ENCODE measurements at regions not wholly inside any gene's neighbourhood (a gene's known extent, or its start where the extent isn't known, plus 50 kb on each side); places are given as distances from the start of the nearest gene placed in this dataset.

GRCh38 chr3:165442061-165442460, 245.9 kb upstream of the SLITRK3 start:
- no peak overlapping the region for H3K27ac Mint-ChIP-seq
- H3K36me3 Mint-ChIP-seq (ENCODE audit: low read depth): no peaks in the 10 kb centered on the region
- no peak overlapping the region for H3K4me3 Mint-ChIP-seq
- no peaks in the 10 kb centered on the region for H3K4me1 Mint-ChIP-seq (ENCODE audit: low read depth)
- peaks cover 27% of the 10 kb centered on the region for H3K9me3 Mint-ChIP-seq
- H3K27me3 Mint-ChIP-seq: no peaks in the 10 kb centered on the region
- intact Hi-C loops (cut with micrococcal nuclease): no loop called here

DNA sequence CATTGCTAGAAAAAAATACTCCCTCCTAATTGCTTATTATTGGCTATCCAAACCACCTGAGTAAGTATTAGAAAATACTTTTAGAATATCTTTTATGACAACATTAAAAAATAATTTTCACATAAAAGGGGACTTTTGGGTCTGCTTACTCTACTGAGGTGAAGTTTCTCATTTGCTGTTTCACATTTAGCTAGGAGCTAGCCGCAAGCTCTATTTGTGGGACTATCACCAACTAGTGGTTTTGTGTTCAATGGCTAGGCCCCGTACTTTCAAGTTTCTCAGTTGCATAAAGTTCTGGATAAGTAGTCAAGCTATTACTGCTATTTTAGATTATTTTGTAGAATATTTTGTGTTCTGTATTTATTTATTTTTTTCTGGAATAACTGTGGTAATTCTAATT, 244.2 kb upstream of the SLITRK3 start:
- Mint-ChIP-seq H3K4me1 (ENCODE audit: low read depth) (no peaks in the 10 kb centered on the region), H3K4me3 (no peak overlapping the region), H3K27me3 (no peaks in the 10 kb centered on the region), H3K27ac (no peak overlapping the region), H3K9me3 (peaks cover 30% of the 10 kb centered on the region), H3K36me3 (ENCODE audit: low read depth) (no peaks in the 10 kb centered on the region)
- intact Hi-C loops (cut with micrococcal nuclease): no loop called here

DNA sequence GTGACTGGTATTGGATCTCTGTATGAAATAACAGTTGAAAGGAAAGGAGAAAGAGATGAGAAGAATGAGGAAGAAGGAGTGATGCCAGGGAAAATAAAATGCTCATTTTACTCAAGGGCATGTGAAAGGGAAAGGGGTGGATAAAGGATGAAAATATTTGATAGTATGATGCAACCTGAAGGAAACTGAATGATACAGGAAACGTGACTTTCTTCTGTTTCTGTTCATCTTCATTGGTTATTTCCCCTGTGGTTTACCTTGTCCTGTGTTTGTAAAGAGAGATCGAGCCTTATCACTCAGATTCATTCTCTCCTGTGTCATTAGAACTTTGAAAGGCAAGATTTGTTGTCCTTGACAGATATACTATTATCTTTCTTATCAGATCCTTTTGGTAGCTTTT, 243.6 kb upstream of the SLITRK3 start:
- intact Hi-C loops (cut with micrococcal nuclease): no loop called here
- Mint-ChIP-seq H3K4me1 (ENCODE audit: low read depth) (no peaks in the 10 kb centered on the region), H3K4me3 (no peak overlapping the region), H3K27ac (no peak overlapping the region), H3K9me3 (peaks cover 36% of the 10 kb centered on the region), H3K36me3 (ENCODE audit: low read depth) (no peaks in the 10 kb centered on the region), H3K27me3 (no peaks in the 10 kb centered on the region)

DNA sequence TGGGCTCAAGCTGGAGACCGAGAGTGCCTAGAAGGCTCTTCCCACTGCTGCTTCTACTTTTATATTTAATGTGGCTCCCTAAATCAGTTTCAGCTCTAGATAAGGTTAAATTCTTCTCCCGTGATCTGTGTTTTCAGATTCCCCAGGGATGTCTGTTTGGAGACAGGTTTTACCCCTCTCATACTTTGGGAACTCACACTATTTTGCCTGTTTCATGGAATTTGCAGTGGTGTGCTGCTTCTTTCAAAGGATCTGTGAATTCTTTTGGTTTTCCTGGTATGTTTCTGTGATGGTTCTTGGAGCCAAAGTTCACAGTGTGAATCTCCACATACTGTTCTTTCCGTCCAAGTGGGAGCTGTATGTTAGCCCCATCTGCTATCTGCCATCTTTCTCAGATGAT, 238.3 kb upstream of the SLITRK3 start:
- intact Hi-C loops (cut with micrococcal nuclease): no loop called here
- Mint-ChIP-seq H3K9me3 (peaks cover 78% of the 10 kb centered on the region), H3K4me1 (ENCODE audit: low read depth) (no peaks in the 10 kb centered on the region)

GRCh38 chr3:165406425-165406824, 210.2 kb upstream of the SLITRK3 start:
- H3K27ac Mint-ChIP-seq: no peak overlapping the region
- no peaks in the 10 kb centered on the region for H3K9me3 Mint-ChIP-seq
- H3K36me3 Mint-ChIP-seq (ENCODE audit: low read depth): no peaks in the 10 kb centered on the region
- intact Hi-C loops (cut with micrococcal nuclease): no loop called here
- H3K4me3 Mint-ChIP-seq: no peak overlapping the region
- H3K27me3 Mint-ChIP-seq: no peaks in the 10 kb centered on the region
- H3K4me1 Mint-ChIP-seq (ENCODE audit: low read depth): no peaks in the 10 kb centered on the region

More for the DNA sequence above, 238.3 kb upstream of the SLITRK3 start:
- Mint-ChIP-seq H3K4me3 (no peak overlapping the region), H3K27ac (no peak overlapping the region), H3K27me3 (no peaks in the 10 kb centered on the region), H3K36me3 (ENCODE audit: low read depth) (no peaks in the 10 kb centered on the region)

GRCh38 chr3:165404357-165405027, 208.3 kb upstream of the SLITRK3 start:
- Mint-ChIP-seq H3K9me3 (no peaks in the 10 kb centered on the region), H3K36me3 (ENCODE audit: low read depth) (no peaks in the 10 kb centered on the region), H3K4me1 (ENCODE audit: low read depth) (no peaks in the 10 kb centered on the region), H3K27ac (no peak overlapping the region), H3K27me3 (no peaks in the 10 kb centered on the region), H3K4me3 (no peak overlapping the region)
- intact Hi-C loops (cut with micrococcal nuclease): no loop called here

DNA sequence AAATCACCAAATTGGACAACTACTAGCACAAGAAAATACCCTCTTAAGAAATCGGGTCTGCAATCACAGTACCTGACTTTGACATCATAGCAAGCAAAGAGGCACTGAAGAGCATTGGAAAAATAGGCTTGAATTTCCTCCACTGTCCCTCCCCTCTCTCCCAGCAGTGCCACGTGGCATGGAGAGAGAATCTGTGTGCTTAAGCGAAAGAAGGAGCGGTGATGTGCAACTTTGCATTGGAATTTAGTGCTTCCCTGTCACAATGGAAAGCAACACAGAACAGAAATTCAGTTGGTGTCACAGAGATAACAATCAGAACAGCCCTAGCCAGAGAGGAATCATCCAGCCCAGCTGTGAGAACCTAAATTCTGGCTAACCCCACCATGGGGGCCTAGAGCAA, 207.5 kb upstream of the SLITRK3 start:
- intact Hi-C loops (cut with micrococcal nuclease): no loop called here
- no peaks in the 10 kb centered on the region for H3K9me3 Mint-ChIP-seq
- H3K27me3 Mint-ChIP-seq: no peaks in the 10 kb centered on the region

GRCh38 chr3:165395188-165395587, 199.0 kb upstream of the SLITRK3 start:
- intact Hi-C loops (cut with micrococcal nuclease): no loop called here
- no peaks in the 10 kb centered on the region for H3K36me3 Mint-ChIP-seq (ENCODE audit: low read depth)
- no peak overlapping the region for H3K27ac Mint-ChIP-seq
- H3K4me1 Mint-ChIP-seq (ENCODE audit: low read depth): no peaks in the 10 kb centered on the region
- H3K27me3 Mint-ChIP-seq: no peaks in the 10 kb centered on the region
- H3K9me3 Mint-ChIP-seq: peaks cover 19% of the 10 kb centered on the region
- H3K4me3 Mint-ChIP-seq: no peak overlapping the region

More for the DNA sequence above, 207.5 kb upstream of the SLITRK3 start:
- H3K4me3 Mint-ChIP-seq: no peak overlapping the region
- H3K27ac Mint-ChIP-seq: no peak overlapping the region
- H3K36me3 Mint-ChIP-seq (ENCODE audit: low read depth): no peaks in the 10 kb centered on the region
- H3K4me1 Mint-ChIP-seq (ENCODE audit: low read depth): no peaks in the 10 kb centered on the region

- intact Hi-C loops (cut with micrococcal nuclease): no loop called here
- no peaks in the 10 kb centered on the region for H3K27me3 Mint-ChIP-seq
- H3K36me3 Mint-ChIP-seq (ENCODE audit: low read depth): no peaks in the 10 kb centered on the region
Measured at GRCh38 chr3:165393461-165393860, 197.3 kb upstream of the SLITRK3 start.

DNA sequence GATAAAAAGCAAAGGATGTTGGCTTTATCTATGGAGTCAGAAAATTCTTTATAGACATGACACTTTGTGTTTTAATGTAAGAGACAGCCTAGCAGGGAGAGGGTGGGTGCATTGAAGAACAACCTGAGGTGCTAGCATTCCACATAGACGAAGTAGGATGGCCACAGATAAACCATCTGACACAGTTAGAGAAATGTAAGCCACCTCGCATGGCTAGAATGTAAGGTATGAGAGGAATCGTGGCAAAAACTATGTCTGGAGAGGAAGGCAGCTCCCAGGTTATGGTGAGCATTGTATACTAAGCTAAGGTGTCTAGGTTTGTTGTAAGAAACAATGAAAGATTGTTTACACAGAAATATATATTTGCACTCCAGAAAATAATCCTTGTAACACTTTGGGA, 194.0 kb upstream of the SLITRK3 start:
- Mint-ChIP-seq H3K4me3 (no peak overlapping the region), H3K4me1 (ENCODE audit: low read depth) (no peaks in the 10 kb centered on the region), H3K27me3 (no peaks in the 10 kb centered on the region), H3K36me3 (ENCODE audit: low read depth) (no peaks in the 10 kb centered on the region), H3K27ac (no peak overlapping the region), H3K9me3 (peaks cover 22% of the 10 kb centered on the region)
- intact Hi-C loops (cut with micrococcal nuclease): no loop called here

More at GRCh38 chr3:165393461-165393860, 197.3 kb upstream of the SLITRK3 start:
- Mint-ChIP-seq H3K4me3 (no peak overlapping the region), H3K27ac (no peak overlapping the region), H3K4me1 (ENCODE audit: low read depth) (no peaks in the 10 kb centered on the region), H3K9me3 (peaks cover 23% of the 10 kb centered on the region)

GRCh38 chr3:165389653-165390052, 193.5 kb upstream of the SLITRK3 start:
- intact Hi-C loops (cut with micrococcal nuclease): no loop called here
- Mint-ChIP-seq H3K9me3 (peaks cover 22% of the 10 kb centered on the region), H3K4me3 (no peak overlapping the region), H3K4me1 (ENCODE audit: low read depth) (no peaks in the 10 kb centered on the region), H3K27me3 (no peaks in the 10 kb centered on the region), H3K27ac (no peak overlapping the region), H3K36me3 (ENCODE audit: low read depth) (no peaks in the 10 kb centered on the region)

GRCh38 chr3:165389064-165389463, 192.9 kb upstream of the SLITRK3 start:
- Mint-ChIP-seq H3K27ac (no peak overlapping the region), H3K4me1 (ENCODE audit: low read depth) (no peaks in the 10 kb centered on the region), H3K9me3 (peaks cover 22% of the 10 kb centered on the region), H3K36me3 (ENCODE audit: low read depth) (no peaks in the 10 kb centered on the region), H3K27me3 (no peaks in the 10 kb centered on the region), H3K4me3 (no peak overlapping the region)
- intact Hi-C loops (cut with micrococcal nuclease): no loop called here

DNA sequence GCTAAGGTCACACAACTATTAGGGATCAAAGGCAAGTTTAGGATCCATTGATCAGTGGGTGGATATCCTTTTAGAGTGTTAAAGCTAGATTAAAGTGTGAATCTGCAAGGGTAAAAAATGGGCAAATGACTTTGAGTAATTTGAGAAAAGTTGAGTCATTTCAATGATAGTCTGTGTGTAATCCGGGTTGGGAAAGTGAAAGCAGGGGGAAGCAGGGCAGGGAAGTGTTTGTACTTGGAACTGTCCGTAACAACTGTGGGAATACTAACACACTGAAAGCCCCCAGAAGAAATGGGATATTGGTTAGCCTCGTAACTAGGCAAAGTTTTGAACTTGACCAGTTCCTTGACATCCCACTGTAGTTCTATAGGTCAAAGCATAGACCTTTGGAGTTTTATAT, 187.2 kb upstream of the SLITRK3 start:
- Mint-ChIP-seq H3K9me3 (peaks cover 33% of the 10 kb centered on the region), H3K27ac (no peak overlapping the region), H3K4me1 (ENCODE audit: low read depth) (no peaks in the 10 kb centered on the region), H3K4me3 (no peak overlapping the region), H3K27me3 (no peaks in the 10 kb centered on the region), H3K36me3 (ENCODE audit: low read depth) (no peaks in the 10 kb centered on the region)
- intact Hi-C loops (cut with micrococcal nuclease): no loop called here

DNA sequence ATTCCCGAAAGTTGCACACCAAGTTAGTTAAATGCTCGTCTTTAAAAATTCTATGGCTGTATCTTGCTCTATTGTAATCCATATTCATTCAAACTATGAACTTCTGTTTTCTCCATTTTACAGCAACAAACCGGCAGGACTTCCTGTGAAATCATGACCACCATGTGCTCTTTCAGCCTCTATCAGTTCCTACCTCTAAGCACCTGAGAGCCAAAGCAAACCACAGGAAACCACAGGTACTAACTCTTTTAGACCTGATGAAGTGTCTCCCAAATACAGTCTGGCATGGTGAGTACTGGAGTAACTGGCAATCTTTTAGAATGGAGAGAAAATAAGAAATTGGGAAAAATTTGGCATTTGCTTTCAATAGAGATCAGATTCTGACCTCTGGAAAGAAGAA, 186.5 kb upstream of the SLITRK3 start:
- intact Hi-C loops (cut with micrococcal nuclease): no loop called here
- H3K4me1 Mint-ChIP-seq (ENCODE audit: low read depth): no peaks in the 10 kb centered on the region
- no peaks in the 10 kb centered on the region for H3K27me3 Mint-ChIP-seq
- H3K27ac Mint-ChIP-seq: no peak overlapping the region
- H3K9me3 Mint-ChIP-seq: peaks cover 27% of the 10 kb centered on the region
- H3K36me3 Mint-ChIP-seq (ENCODE audit: low read depth): no peaks in the 10 kb centered on the region
- H3K4me3 Mint-ChIP-seq: no peak overlapping the region

DNA sequence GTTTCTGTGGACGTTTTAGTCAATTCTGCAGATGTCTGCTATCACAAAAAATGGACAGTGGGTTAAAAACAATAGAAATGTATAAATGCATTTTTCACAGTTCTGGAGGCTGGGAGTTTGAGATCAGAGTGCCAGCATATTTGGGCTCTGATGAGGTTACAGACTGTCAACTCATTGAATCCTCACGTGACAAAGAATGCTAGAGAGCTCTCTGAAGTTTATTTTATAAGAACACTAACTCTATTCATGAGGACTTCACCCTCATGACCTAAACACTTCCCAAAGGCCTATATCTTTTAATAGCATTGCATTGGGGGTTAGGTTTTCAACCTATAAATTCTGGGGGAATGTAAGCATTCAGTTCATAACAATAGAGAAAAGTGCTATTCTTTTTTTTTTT, 182.6 kb upstream of the SLITRK3 start:
- H3K4me3 Mint-ChIP-seq: no peak overlapping the region
- intact Hi-C loops (cut with micrococcal nuclease): no loop called here
- peaks cover 21% of the 10 kb centered on the region for H3K9me3 Mint-ChIP-seq

More for the DNA sequence above, 182.6 kb upstream of the SLITRK3 start:
- no peak overlapping the region for H3K27ac Mint-ChIP-seq
- no peaks in the 10 kb centered on the region for H3K4me1 Mint-ChIP-seq (ENCODE audit: low read depth)
- no peaks in the 10 kb centered on the region for H3K27me3 Mint-ChIP-seq
- no peaks in the 10 kb centered on the region for H3K36me3 Mint-ChIP-seq (ENCODE audit: low read depth)
